ENCODE measurements at regions not wholly inside any gene's neighbourhood (a gene's known extent, or its start where the extent isn't known, plus 50 kb on each side); places are given as distances from the start of the nearest gene placed in this dataset.

- H3K4me1 ChIP-seq (ENCODE audit: control insufficient read depth in 1 of 2, insufficient read depth in 2 of 2, low read depth in 1 of 2, low read length in 1 of 2), result no peaks in the 10 kb centered on the region
- CTCF ChIA-PET, result no interaction called here
- H3K4me2 ChIP-seq, result no peak overlapping the region
- TF ChIP-seq YY1 (IDR thresholded peaks at IDR 0.05; ENCODE audit: low read depth) (no peak), TEAD4 (IDR thresholded peaks at IDR 0.05; ENCODE audit: borderline replicate concordance, insufficient read depth) (no peak), JUND (IDR thresholded peaks at IDR 0.05) (no peak), MAX (IDR thresholded peaks at IDR 0.05; ENCODE audit: low read depth) (no peak), ELF1 (IDR thresholded peaks at IDR 0.05) (no peak), SMC3 (IDR thresholded peaks at IDR 0.05; ENCODE audit: low read depth, low read length) (no peak), CTCF (IDR thresholded peaks at IDR 0.05) (no peak), CHD2 (IDR thresholded peaks at IDR 0.05; ENCODE audit: low read length, partially characterized antibody) (no peak), TCF12 (IDR thresholded peaks at IDR 0.05) (no peak), POLR2AphosphoS5 (IDR thresholded peaks at IDR 0.05; ENCODE audit: low read depth, low read length) (no peak), PBX3 (IDR thresholded peaks at IDR 0.05) (no peak), RFX5 (IDR thresholded peaks at IDR 0.05; ENCODE audit: low read length) (no peak), SIN3A (IDR thresholded peaks at IDR 0.05; ENCODE audit: borderline replicate concordance, low read depth, low read length) (no peak), USF1 (IDR thresholded peaks at IDR 0.05; ENCODE audit: borderline replicate concordance, low read depth) (no peak), ZBTB33 (IDR thresholded peaks at IDR 0.05; ENCODE audit: borderline replicate concordance, low read depth) (no peak), IRF3 (IDR thresholded peaks at IDR 0.05; ENCODE audit: low read depth, low read length) (no peak), GATA2 (CRISPR knock-in tag; IDR thresholded peaks at IDR 0.05) (no peak), FOXM1 (IDR thresholded peaks at IDR 0.05; ENCODE audit: low read depth) (no peak)
- no peak overlapping the region for H3K27ac ChIP-seq (ENCODE audit: low read depth in 2 of 2, low read length in 1 of 2)
- H2AFZ ChIP-seq (ENCODE audit: low read depth), result no peak overlapping the region
- no peaks in the 10 kb centered on the region for H3K79me2 ChIP-seq (ENCODE audit: insufficient read depth)
- POLR2A ChIA-PET, result no interaction called here
- no peak overlapping the region for H3K4me3 ChIP-seq (ENCODE audit: low read depth in 2 of 2, low read length in 1 of 2)
- no peaks in the 10 kb centered on the region for H3F3A ChIP-seq (replicated peaks; ENCODE audit: insufficient read depth)
- no peaks in the 10 kb centered on the region for H3K27me3 ChIP-seq (ENCODE audit: insufficient read depth)
- H3K9me3 ChIP-seq, result no peaks in the 10 kb centered on the region
- no peaks in the 10 kb centered on the region for H3K9me2 ChIP-seq
- DNase-seq, result no peak
- H3K9ac ChIP-seq, result no peak overlapping the region
- H4K20me1 ChIP-seq (ENCODE audit: insufficient read depth), result no peaks in the 10 kb centered on the region
- no peaks in the 10 kb centered on the region for H3K36me3 ChIP-seq (replicated peaks in 1 of 2; ENCODE audit: control insufficient read depth in 1 of 2, insufficient read depth in 2 of 2, low read length in 1 of 2)
- 3% methylated on average over 4 of the region's 4 CpGs for WGBS (ENCODE audit: low lambda C conversion rate)
Observed at GRCh38 chr16:13350000-13350399, 448.6 kb downstream of the SHISA9 start.

Data from SK-N-SH (cell line).